DOHH2 (cell line): ENCODE measurements at regions not wholly inside any gene's neighbourhood (a gene's known extent, or its start where the extent isn't known, plus 50 kb on each side); places are given as distances from the start of the nearest gene placed in this dataset.

Experiments used
- H3F3A ChIP-seq: fragments of 200-600 bp; sonication (generic), shearing (Covaris generic); 2 replicates; pipeline ENCODE4 v1.6.0; 2016; ENCODE audit warnings: antibody characterized with exemption, mild to moderate bottlenecking; ENCODE audit not compliant: control insufficient read depth, insufficient read depth
- H3K27ac ChIP-seq: fragments of 200-600 bp; sonication (generic); 2 replicates; pipeline ENCODE4 v1.5.1; 2014; ENCODE audit warnings: low read depth, mild to moderate bottlenecking, low read length, moderate library complexity
- H3K27me3 ChIP-seq: fragments of 200-600 bp; sonication (generic); 2 replicates; pipeline ENCODE4 v1.6.1; 2014; ENCODE audit warnings: mild to moderate bottlenecking, low read length, mixed read lengths; ENCODE audit not compliant: control insufficient read depth
- H3K36me3 ChIP-seq: fragments of 200-600 bp; sonication (generic); 2 replicates; pipeline ENCODE4 v1.6.1; 2014; ENCODE audit warnings: mild to moderate bottlenecking, low read length, moderate library complexity, mixed read lengths; ENCODE audit not compliant: control insufficient read depth
- H3K4me1 ChIP-seq: fragments of 200-600 bp; sonication (generic); 2 replicates; pipeline ENCODE4 v1.6.1; 2014; ENCODE audit warnings: mild to moderate bottlenecking, low read length, mixed read lengths; ENCODE audit not compliant: control insufficient read depth
- H3K4me2 ChIP-seq: fragments of 200-600 bp; sonication (generic); 2 replicates; pipeline ENCODE4 v1.6.0; 2014; ENCODE audit warnings: mild to moderate bottlenecking, low read length, moderate library complexity
- H3K4me3 ChIP-seq: fragments of 200-600 bp; sonication (generic); 2 replicates; pipeline ENCODE4 v1.5.1; 2014; ENCODE audit warnings: mild to moderate bottlenecking, low read length, mixed read lengths
- H3K79me2 ChIP-seq: fragments of 200-600 bp; sonication (generic); 2 replicates; pipeline ENCODE4 v1.6.1; 2014; ENCODE audit warnings: mild to moderate bottlenecking, low read length, mixed read lengths; ENCODE audit not compliant: control insufficient read depth
- H3K9me2 ChIP-seq: fragments of 200-600 bp; sonication (generic); replicated peaks from 2 replicates; pipeline ENCODE4 v1.6.1; 2014; ENCODE audit warnings: mild to moderate bottlenecking, low read length, mixed read lengths; ENCODE audit not compliant: control insufficient read depth
- H3K9me3 ChIP-seq: fragments of 200-600 bp; sonication (generic); 2 replicates; pipeline ENCODE4 v1.6.1; 2014; ENCODE audit warnings: antibody characterized with exemption, low read length, mixed read lengths; ENCODE audit not compliant: control insufficient read depth, insufficient read depth
- H4K20me1 ChIP-seq: fragments of 200-600 bp; sonication (generic); 2 replicates; pipeline ENCODE4 v1.6.0; 2014; ENCODE audit warnings: low read depth, mild to moderate bottlenecking, antibody characterized with exemption, low read length, moderate library complexity; ENCODE audit not compliant: control insufficient read depth, insufficient read depth
- CTCF ChIP-seq: fragments of 200-600 bp; sonication (generic); IDR thresholded peaks from one replicate; pipeline ENCODE4 v1.5.1; 2014; ENCODE audit warnings: antibody characterized with exemption, mild to moderate bottlenecking, low read depth, low read length; ENCODE audit not compliant: poor library complexity, severe bottlenecking
- EZH2phosphoT487 ChIP-seq: fragments of 200-600 bp; sonication (generic); IDR thresholded peaks from 2 replicates; pipeline ENCODE4 v1.6.1; 2017; ENCODE audit warnings: borderline replicate concordance, mild to moderate bottlenecking, antibody characterized with exemption, low read length, moderate library complexity, mixed read lengths

DNA sequence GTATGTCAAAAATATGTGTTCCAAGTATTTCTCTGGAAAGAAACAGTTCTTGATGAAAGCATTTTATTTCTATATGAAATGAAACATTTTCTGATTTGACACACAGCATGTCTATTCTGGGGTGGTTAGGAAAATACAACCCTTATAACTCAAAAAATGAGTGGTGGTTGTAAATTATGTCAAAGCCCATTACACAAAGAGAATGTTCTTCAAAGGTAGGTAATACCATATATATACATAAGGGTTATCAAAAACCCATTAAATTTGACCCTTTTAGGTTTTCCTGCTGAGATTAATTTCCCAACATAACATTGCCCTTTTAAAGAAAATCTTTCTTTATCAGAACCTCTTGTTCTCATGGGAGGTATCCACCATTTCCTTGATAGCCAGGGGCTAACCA lies 420.5 kb upstream of the TECRL start:
- Histone ChIP-seq H3K4me3 (no peak overlapping the region), H3K9me3 (no peaks in the 10 kb centered on the region), H3K27me3 (no peaks in the 10 kb centered on the region), H3K36me3 (no peaks in the 10 kb centered on the region), H3F3A (no peaks in the 10 kb centered on the region), H3K4me2 (no peak overlapping the region), H3K9me2 (no peaks in the 10 kb centered on the region), H3K4me1 (no peaks in the 10 kb centered on the region), H4K20me1 (no peaks in the 10 kb centered on the region), H3K79me2 (no peaks in the 10 kb centered on the region), H3K27ac (no peak overlapping the region)
- TF ChIP-seq EZH2phosphoT487 (no peak), CTCF (no peak)

DNA sequence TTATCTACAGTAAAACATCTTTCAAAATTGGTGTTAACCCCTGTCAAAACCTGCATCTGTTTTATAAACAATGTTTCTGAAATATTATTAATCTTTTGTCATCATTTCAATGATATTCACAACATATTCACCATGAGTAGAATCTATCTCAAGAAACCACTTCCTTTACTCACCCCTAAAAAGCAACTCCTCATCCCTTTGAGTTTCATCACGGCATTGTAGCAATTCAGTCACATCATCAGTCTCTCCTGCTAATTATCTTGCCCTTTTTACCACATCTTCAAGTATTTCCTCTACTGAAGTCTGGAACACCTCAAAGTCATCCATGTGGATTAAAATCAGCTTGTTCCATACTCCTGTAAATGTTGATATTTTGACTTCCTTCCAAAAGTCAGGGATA lies 415.3 kb upstream of the TECRL start:
- Histone ChIP-seq H3K27me3 (no peaks in the 10 kb centered on the region), H3K9me3 (no peaks in the 10 kb centered on the region), H3K27ac (no peak overlapping the region), H3K4me3 (no peak overlapping the region), H3K79me2 (no peaks in the 10 kb centered on the region), H3F3A (no peaks in the 10 kb centered on the region), H3K9me2 (no peaks in the 10 kb centered on the region), H3K36me3 (no peaks in the 10 kb centered on the region), H4K20me1 (no peaks in the 10 kb centered on the region), H3K4me1 (no peaks in the 10 kb centered on the region), H3K4me2 (no peak overlapping the region)
- TF ChIP-seq EZH2phosphoT487, result no peak
- TF ChIP-seq CTCF, result no peak

DNA sequence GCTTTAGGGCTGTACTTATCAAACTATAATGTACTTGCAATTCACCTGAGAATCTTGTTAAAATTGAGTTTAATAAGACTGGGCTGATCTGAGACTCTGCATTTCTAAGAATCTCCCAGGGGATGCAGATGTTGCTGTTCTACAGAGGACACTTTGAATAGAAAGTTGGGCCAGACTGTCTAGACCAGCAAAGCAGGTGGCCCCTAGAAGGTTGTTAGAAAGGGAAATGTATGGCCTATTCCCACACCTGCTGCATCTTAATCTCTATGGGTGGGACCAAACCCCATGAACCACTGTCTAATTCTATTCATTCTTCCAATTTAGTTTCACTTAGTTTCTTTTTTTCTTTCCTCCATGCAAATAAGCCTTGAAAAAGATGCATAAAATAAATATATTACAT lies 413.2 kb upstream of the TECRL start:
- no peak overlapping the region for H3K27ac ChIP-seq
- H3F3A ChIP-seq, result no peaks in the 10 kb centered on the region
- H3K79me2 ChIP-seq, result no peaks in the 10 kb centered on the region
- no peaks in the 10 kb centered on the region for H3K9me3 ChIP-seq
- H3K9me2 ChIP-seq, result no peaks in the 10 kb centered on the region
- H3K27me3 ChIP-seq, result no peaks in the 10 kb centered on the region
- no peak for TF ChIP-seq EZH2phosphoT487
- TF ChIP-seq CTCF, result no peak
- no peaks in the 10 kb centered on the region for H3K36me3 ChIP-seq
- H3K4me3 ChIP-seq, result no peak overlapping the region
- no peaks in the 10 kb centered on the region for H3K4me1 ChIP-seq
- H4K20me1 ChIP-seq, result no peaks in the 10 kb centered on the region
- H3K4me2 ChIP-seq, result no peak overlapping the region

GRCh38 chr4:64821219-64821976 lies 412.1 kb upstream of the TECRL start:
- no peak overlapping the region for H3K4me2 ChIP-seq
- no peaks in the 10 kb centered on the region for H3K9me2 ChIP-seq
- H3K27ac ChIP-seq, result no peak overlapping the region
- no peak overlapping the region for H3K4me3 ChIP-seq
- no peak for TF ChIP-seq EZH2phosphoT487
- TF ChIP-seq CTCF, result no peak
- H3K9me3 ChIP-seq, result no peaks in the 10 kb centered on the region
- no peaks in the 10 kb centered on the region for H3K36me3 ChIP-seq
- no peaks in the 10 kb centered on the region for H3K27me3 ChIP-seq
- H4K20me1 ChIP-seq, result no peaks in the 10 kb centered on the region
- no peaks in the 10 kb centered on the region for H3K79me2 ChIP-seq
- H3K4me1 ChIP-seq, result no peaks in the 10 kb centered on the region
- no peaks in the 10 kb centered on the region for H3F3A ChIP-seq
